Adrenal gland (tissue), 9 donors: ENCODE measurements at regions not wholly inside any gene's neighbourhood (a gene's known extent, or its start where the extent isn't known, plus 50 kb on each side); places are given as distances from the start of the nearest gene placed in this dataset.
"Not testable (repeated sequence)": the region's sequence is repeated elsewhere in the genome, so short reads cannot be mapped to it uniquely, and the experiment has no call there.

Experiments used
- DNase-seq, 7 donors: peaks; one replicate each; pipeline ENCODE4 v3.0.0-alpha.2; 2019 to 2020
- H3K27ac ChIP-seq, 5 donors: fragments of 200-600 bp; sonication (generic) in 4 of 5; 1 replicate in 3 of 5; 2 replicates in 2 of 5; pipeline versions ENCODE4 v1.5.1 to v1.8.0; 2016 to 2020; ENCODE audit warnings: mild to moderate bottlenecking in 1 of 5
- H3K27me3 ChIP-seq: fragments of 200-600 bp; 2 replicates; pipeline ENCODE4 v1.8.0; 2021
- H3K36me3 ChIP-seq, 2 donors: fragments of 200-600 bp; replicated peaks in 1 of 2; 1 replicate in 1 of 2; 2 replicates in 1 of 2; pipeline versions ENCODE4 v1.5.1 to v1.8.0; 2018 to 2022
- H3K4me1 ChIP-seq, 2 donors: fragments of 200-600 bp; replicated peaks in 1 of 2; 1 replicate in 1 of 2; 2 replicates in 1 of 2; pipeline versions ENCODE4 v1.5.1 to v1.8.0; 2018 to 2021
- H3K4me3 ChIP-seq, 4 donors: fragments of 200-600 bp; sonication (generic) in 3 of 4; one replicate each; pipeline ENCODE4 v1.5.1; 2016 to 2018
- H3K9me3 ChIP-seq, 3 donors: fragments of 200-600 bp; sonication (generic) in 1 of 3; replicated peaks in 1 of 3; 1 replicate in 2 of 3; 2 replicates in 1 of 3; pipeline versions ENCODE4 v1.5.1 to v1.8.0; 2016 to 2021
- CTCF ChIP-seq, 6 experiments: fragments of 450-650 bp in 4 of 6; fragments of 200-600 bp in 2 of 6; sonication (generic) in 1 of 6; IDR thresholded peaks; 1 replicate in 5 of 6; 2 replicates in 1 of 6; pipeline versions ENCODE4 v1.5.1 to v1.8.0; 2016 to 2021; ENCODE audit warnings: antibody characterized with exemption in 6 of 6, mild to moderate bottlenecking in 2 of 6, moderate library complexity in 1 of 6
- POLR2A ChIP-seq, 2 donors: fragments of 450-650 bp; IDR thresholded peaks; one replicate each; pipeline ENCODE4 v1.6.1; 2017; ENCODE audit warnings: antibody characterized with exemption in 2 of 2, mild to moderate bottlenecking in 2 of 2, moderate library complexity in 1 of 2
- WGBS, 4 donors: extraction: QIAGEN DNeasy Blood & Tissue Kit in 2 of 4; methylation state at CpG; one replicate each; pipeline versions ENCODE4 v1.1.5 to v1.1.7; 2013 to 2017; 5-methylcytosine and 5-hydroxymethylcytosine counted together
- intact Hi-C, 2 donors: fragments of 100-400 bp; cut with DNase I; formaldehyde crosslinking; loops; one replicate each; pipeline versions ENCODE4 v1.14.1 to v1.15.0; 2022 to 2023
- donor health status: healthy with polysubstance abuse.
- donor health status: Bipolar disorder and iron deficiency.
- donor health status: DM: yes; HTN: yes; CAD: no.
- donor health status: DM: no; HTN: no; CAD: no.
- donor health status: DM: no; HTN: no; CAD: no.

- no peaks in the 10 kb centered on the region for H3K4me1 ChIP-seq
- H3K27me3 ChIP-seq = no peaks in the 10 kb centered on the region
- H3K4me3 ChIP-seq = no peak overlapping the region
- no peak for DNase-seq
- TF ChIP-seq CTCF (IDR thresholded peaks at IDR 0.05) (no peak), POLR2A (IDR thresholded peaks at IDR 0.05) (no peak)
- H3K36me3 ChIP-seq = no peaks in the 10 kb centered on the region
- intact Hi-C loops = no loop called here
- WGBS, 4 donors = 27 to 63% (median 35%) methylated on average over 1 of the region's 1 CpG
- H3K9me3 ChIP-seq = no peaks in the 10 kb centered on the region
- no peak overlapping the region for H3K27ac ChIP-seq
These were observed 362.8 kb downstream of the MRPS30 start for GRCh38 chr5:45171563-45171962.

GRCh38 chr5:45172634-45173033, 363.9 kb downstream of the MRPS30 start:
- H3K9me3 ChIP-seq, H3K27me3 ChIP-seq, H3K4me1 ChIP-seq, DNase-seq, H3K27ac ChIP-seq, H3K36me3 ChIP-seq, H3K4me3 ChIP-seq, intact Hi-C loops: not testable (repeated sequence)
- 91 to 92% (median 92%) methylated on average over 11 of the region's 11 CpGs for WGBS, 4 donors

GRCh38 chr5:45179686-45180085, 370.9 kb downstream of the MRPS30 start:
- intact Hi-C loops = no loop called here
- no peaks in the 10 kb centered on the region for H3K4me1 ChIP-seq
- no peak for DNase-seq
- H3K9me3 ChIP-seq = no peaks in the 10 kb centered on the region
- TF ChIP-seq CTCF (IDR thresholded peaks at IDR 0.05) = no peak
- TF ChIP-seq POLR2A (IDR thresholded peaks at IDR 0.05) = no peak
- no peaks in the 10 kb centered on the region for H3K36me3 ChIP-seq
- no peak overlapping the region for H3K27ac ChIP-seq
- H3K27me3 ChIP-seq = no peaks in the 10 kb centered on the region
- H3K4me3 ChIP-seq = no peak overlapping the region

- TF ChIP-seq POLR2A (IDR thresholded peaks at IDR 0.05) = no peak
- no peak for TF ChIP-seq CTCF (IDR thresholded peaks at IDR 0.05)
- H3K27ac ChIP-seq = no peak overlapping the region
- no peaks in the 10 kb centered on the region for H3K9me3 ChIP-seq
- intact Hi-C loops = no loop called here
- DNase-seq = no peak
- H3K4me3 ChIP-seq = no peak overlapping the region
- H3K4me1 ChIP-seq = no peaks in the 10 kb centered on the region
- H3K36me3 ChIP-seq = no peaks in the 10 kb centered on the region
- no peaks in the 10 kb centered on the region for H3K27me3 ChIP-seq
These were observed 380.3 kb downstream of the MRPS30 start for GRCh38 chr5:45189042-45189441.

GRCh38 chr5:45189481-45189880, 380.7 kb downstream of the MRPS30 start:
- Histone ChIP-seq H3K36me3 (no peaks in the 10 kb centered on the region), H3K27me3 (no peaks in the 10 kb centered on the region), H3K9me3 (no peaks in the 10 kb centered on the region), H3K4me3 (no peak overlapping the region), H3K27ac (no peak overlapping the region), H3K4me1 (no peaks in the 10 kb centered on the region)
- WGBS, 4 donors = 52 to 62% (median 56%) methylated on average over 5 of the region's 5 CpGs
- no peak for TF ChIP-seq CTCF (IDR thresholded peaks at IDR 0.05)
- no peak for TF ChIP-seq POLR2A (IDR thresholded peaks at IDR 0.05)
- intact Hi-C loops = no loop called here
- no peak for DNase-seq
